Uterus (tissue), 3 donors: ENCODE measurements at regions not wholly inside any gene's neighbourhood (a gene's known extent, or its start where the extent isn't known, plus 50 kb on each side); places are given as distances from the start of the nearest gene placed in this dataset.

Experiments used
- DNase-seq, 2 donors: peaks; one replicate each; pipeline ENCODE4 v3.0.0-alpha.2; 2019 to 2020
- H3K27ac ChIP-seq, 2 donors: fragments of 200-600 bp; sonication (generic); 1 replicate in 1 of 2; 2 replicates in 1 of 2; pipeline ENCODE4 v1.5.1; 2016 to 2018
- H3K27me3 ChIP-seq, 2 donors: fragments of 200-600 bp; sonication (generic); one replicate each; pipeline ENCODE4 v1.5.1; 2018 to 2019; ENCODE audit warnings: control low read depth in 1 of 2
- H3K36me3 ChIP-seq, 2 donors: fragments of 200-600 bp; sonication (generic); one replicate each; pipeline ENCODE4 v1.5.1; 2019; ENCODE audit warnings: control low read depth in 1 of 2
- H3K4me1 ChIP-seq, 2 donors: fragments of 200-600 bp; sonication (generic); one replicate each; pipeline ENCODE4 v1.5.1; 2018 to 2019; ENCODE audit warnings: control low read depth in 1 of 2
- H3K4me3 ChIP-seq, 2 donors: fragments of 200-600 bp; sonication (generic); 1 replicate in 1 of 2; 2 replicates in 1 of 2; pipeline ENCODE4 v1.5.1; 2018 to 2019; ENCODE audit warnings: mild to moderate bottlenecking in 1 of 2
- H3K9me3 ChIP-seq, 2 donors: fragments of 200-600 bp; sonication (generic); one replicate each; pipeline ENCODE4 v1.5.1; 2019; ENCODE audit warnings: control low read depth in 1 of 2
- POLR2A ChIP-seq, 2 donors: fragments of 450-650 bp; IDR thresholded peaks; one replicate each; pipeline ENCODE4 v1.6.1; 2016; ENCODE audit warnings: antibody characterized with exemption in 2 of 2, mild to moderate bottlenecking in 1 of 2, moderate library complexity in 1 of 2
- intact Hi-C: fragments of 100-400 bp; cut with DNase I; formaldehyde crosslinking; loops from one replicate; pipeline ENCODE4 v1.15.1; 2023; ENCODE audit warnings: low total_unique reads
- TF ChIP-seq, protein P1 (sequence below), 4 experiments: fragments of 200-600 bp in 2 of 4; fragments of 450-650 bp in 2 of 4; sonication (generic) in 2 of 4; IDR thresholded peaks; one replicate each; pipeline ENCODE4 v1.5.1; 2016 to 2019; ENCODE audit warnings: antibody characterized with exemption in 4 of 4, mild to moderate bottlenecking in 2 of 4, moderate library complexity in 1 of 4
- donor health status: DM: yes; HTN: yes; CAD: no.

DNA sequence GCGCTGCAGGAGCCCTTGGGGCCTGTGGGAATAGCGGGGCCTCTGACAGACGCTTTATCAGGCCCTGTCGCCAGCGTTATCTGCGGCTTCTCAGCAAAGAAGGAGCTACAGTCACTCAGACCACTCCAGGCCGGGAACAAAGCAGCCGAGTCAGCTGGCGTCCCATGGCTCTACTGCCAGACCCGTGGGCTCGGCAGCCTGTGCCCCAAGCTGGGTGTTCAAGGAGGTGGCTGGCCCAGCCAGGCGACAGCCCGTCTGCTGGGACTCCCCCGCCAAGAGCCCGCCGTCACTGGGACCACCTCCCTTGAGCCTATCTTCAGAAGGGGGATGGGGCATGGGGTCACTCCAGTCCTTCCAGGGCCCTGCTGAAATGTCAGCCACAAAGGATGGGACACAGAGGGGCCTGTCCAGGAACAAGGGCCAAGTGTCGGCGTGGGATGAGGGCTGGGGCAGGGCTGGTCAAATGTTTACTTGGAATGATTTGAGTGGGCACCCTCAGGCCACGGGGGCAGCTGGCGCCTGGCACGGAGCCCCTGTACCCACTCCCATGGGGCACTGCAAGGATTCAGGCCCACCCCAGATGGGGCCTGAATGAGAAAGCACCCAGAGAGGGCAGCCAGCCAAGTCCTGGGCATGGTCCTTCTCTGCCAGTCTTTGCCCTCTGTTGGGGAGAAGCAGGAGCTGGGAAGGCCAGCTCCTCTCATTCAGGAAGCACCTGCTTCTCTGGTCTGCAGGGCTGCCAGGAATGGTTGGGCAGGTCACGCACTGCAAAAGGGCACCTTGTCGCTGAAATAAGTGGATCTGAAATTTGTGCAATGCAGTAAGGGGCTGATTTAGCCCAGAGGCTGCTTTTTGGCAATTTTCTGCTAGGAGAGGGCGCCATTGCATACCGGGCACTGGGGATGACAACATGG lies 148.3 kb downstream of the SMAD6 start:
- H3K36me3 ChIP-seq = no peaks in the 10 kb centered on the region
- H3K9me3 ChIP-seq = no peaks in the 10 kb centered on the region
- no peak for DNase-seq
- H3K27me3 ChIP-seq = no peaks in the 10 kb centered on the region
- H3K4me3 ChIP-seq = no peak overlapping the region
- intact Hi-C loops = loop anchor here (5.0 kb wide), 2 partner anchors 73 to 233 kb away; no protein-coding TSS in a partner anchor
- H3K27ac ChIP-seq = peak overlapping the region; percentile 79 to 86
- TF ChIP-seq POLR2A (IDR thresholded peaks at IDR 0.05) = no peak
- TF ChIP-seq, protein P1, sequence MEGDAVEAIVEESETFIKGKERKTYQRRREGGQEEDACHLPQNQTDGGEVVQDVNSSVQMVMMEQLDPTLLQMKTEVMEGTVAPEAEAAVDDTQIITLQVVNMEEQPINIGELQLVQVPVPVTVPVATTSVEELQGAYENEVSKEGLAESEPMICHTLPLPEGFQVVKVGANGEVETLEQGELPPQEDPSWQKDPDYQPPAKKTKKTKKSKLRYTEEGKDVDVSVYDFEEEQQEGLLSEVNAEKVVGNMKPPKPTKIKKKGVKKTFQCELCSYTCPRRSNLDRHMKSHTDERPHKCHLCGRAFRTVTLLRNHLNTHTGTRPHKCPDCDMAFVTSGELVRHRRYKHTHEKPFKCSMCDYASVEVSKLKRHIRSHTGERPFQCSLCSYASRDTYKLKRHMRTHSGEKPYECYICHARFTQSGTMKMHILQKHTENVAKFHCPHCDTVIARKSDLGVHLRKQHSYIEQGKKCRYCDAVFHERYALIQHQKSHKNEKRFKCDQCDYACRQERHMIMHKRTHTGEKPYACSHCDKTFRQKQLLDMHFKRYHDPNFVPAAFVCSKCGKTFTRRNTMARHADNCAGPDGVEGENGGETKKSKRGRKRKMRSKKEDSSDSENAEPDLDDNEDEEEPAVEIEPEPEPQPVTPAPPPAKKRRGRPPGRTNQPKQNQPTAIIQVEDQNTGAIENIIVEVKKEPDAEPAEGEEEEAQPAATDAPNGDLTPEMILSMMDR (IDR thresholded peaks at IDR 0.05) = no peak
- peaks cover 0 to 9% of the 10 kb centered on the region in 2 donors for H3K4me1 ChIP-seq

DNA sequence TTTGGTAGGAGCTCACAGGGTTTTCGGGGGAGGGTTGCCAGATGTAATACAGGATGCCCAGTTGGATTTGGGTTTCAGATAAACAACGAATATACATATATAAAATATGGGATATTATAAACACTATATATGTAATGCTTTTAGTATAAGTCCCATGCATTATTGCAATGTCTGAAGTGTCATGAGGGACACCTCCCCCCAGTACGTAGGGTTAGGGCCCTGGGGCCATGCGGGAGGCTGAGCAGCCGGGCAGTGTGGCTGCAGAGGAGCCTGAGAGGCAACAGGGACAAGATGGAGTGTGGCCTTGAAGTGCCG lies 148.9 kb downstream of the SMAD6 start:
- no peaks in the 10 kb centered on the region for H3K9me3 ChIP-seq
- intact Hi-C loops = loop anchor here (5.0 kb wide), 2 partner anchors 74 to 234 kb away; no protein-coding TSS in a partner anchor
- H3K27ac ChIP-seq = peak overlapping the region; percentile 79 to 86
- no peak overlapping the region for H3K4me3 ChIP-seq
- DNase-seq = no peak
- peaks cover 0 to 9% of the 10 kb centered on the region in 2 donors for H3K4me1 ChIP-seq
- H3K27me3 ChIP-seq = no peaks in the 10 kb centered on the region
- no peak for TF ChIP-seq POLR2A (IDR thresholded peaks at IDR 0.05)
- H3K36me3 ChIP-seq = no peaks in the 10 kb centered on the region

GRCh38 chr15:66851311-66852063 lies 149.5 kb downstream of the SMAD6 start:
- no peak overlapping the region for H3K4me3 ChIP-seq
- H3K9me3 ChIP-seq = no peaks in the 10 kb centered on the region
- H3K4me1 ChIP-seq = peaks cover 0 to 9% of the 10 kb centered on the region in 2 donors
- H3K27ac ChIP-seq = peak overlapping the region; percentile 79 to 86
- TF ChIP-seq POLR2A (IDR thresholded peaks at IDR 0.05) = peak in 1 of 2 donors; percentile 15
- TF ChIP-seq, protein P1 (IDR thresholded peaks at IDR 0.05) = peak; percentile 94 to 98 (median 96)
- intact Hi-C loops = loop anchor here (5.0 kb wide), 2 partner anchors 74 to 234 kb away; no protein-coding TSS in a partner anchor
- DNase-seq = peak; percentile 85 to 88
- H3K27me3 ChIP-seq = no peaks in the 10 kb centered on the region
- no peaks in the 10 kb centered on the region for H3K36me3 ChIP-seq

GRCh38 chr15:66852064-66852905 lies 150.2 kb downstream of the SMAD6 start:
- TF ChIP-seq POLR2A (IDR thresholded peaks at IDR 0.05) = no peak
- TF ChIP-seq, protein P1 (IDR thresholded peaks at IDR 0.05) = no peak
- intact Hi-C loops = loop anchor here (5.0 kb wide), 2 partner anchors 75 to 235 kb away; no protein-coding TSS in a partner anchor
- DNase-seq = no peak

More at GRCh38 chr15:66852064-66852905, 150.2 kb downstream of the SMAD6 start:
- Histone ChIP-seq H3K27ac (peak overlapping the region; percentile 79 to 86), H3K4me1 (peaks cover 0 to 9% of the 10 kb centered on the region in 2 donors), H3K27me3 (no peaks in the 10 kb centered on the region), H3K4me3 (no peak overlapping the region), H3K36me3 (no peaks in the 10 kb centered on the region), H3K9me3 (no peaks in the 10 kb centered on the region)
